ENCODE measurements at regions not wholly inside any gene's neighbourhood (a gene's known extent, or its start where the extent isn't known, plus 50 kb on each side); places are given as distances from the start of the nearest gene placed in this dataset.

- intact Hi-C loops (cut with micrococcal nuclease) = no loop called here
- DNase-seq (no peak), ATAC-seq (no peak)
Measured at GRCh38 chr13:76131551-76131950, 495.4 kb downstream of the LMO7 start.

- no peak for DNase-seq
- intact Hi-C loops (cut with micrococcal nuclease) = no loop called here
- ATAC-seq = peak; percentile 47
Measured at GRCh38 chr13:76129305-76130000, 493.3 kb downstream of the LMO7 start.

- ATAC-seq (no peak), DNase-seq (no peak)
- intact Hi-C loops (cut with micrococcal nuclease) = no loop called here
Measured at GRCh38 chr13:76127922-76128321, 491.8 kb downstream of the LMO7 start.

- no peak for ATAC-seq
- intact Hi-C loops (cut with micrococcal nuclease) = no loop called here
Measured at GRCh38 chr13:76123548-76123947, 487.4 kb downstream of the LMO7 start.

GRCh38 chr13:76116751-76117360, 480.7 kb downstream of the LMO7 start:
- intact Hi-C loops (cut with micrococcal nuclease) = no loop called here
- DNase-seq = no peak
- no peak for ATAC-seq

More at GRCh38 chr13:76123548-76123947, 487.4 kb downstream of the LMO7 start:
- no peak for DNase-seq

- no peak for DNase-seq
- ATAC-seq = no peak
- intact Hi-C loops (cut with micrococcal nuclease) = no loop called here
Measured at GRCh38 chr13:76106763-76107162, 470.6 kb downstream of the LMO7 start.

GRCh38 chr13:76094645-76095044, 458.5 kb downstream of the LMO7 start:
- DNase-seq (no peak), ATAC-seq (no peak)
- intact Hi-C loops (cut with micrococcal nuclease) = no loop called here

- DNase-seq (no peak), ATAC-seq (no peak)
- intact Hi-C loops (cut with micrococcal nuclease) = no loop called here
Measured at GRCh38 chr13:76091076-76091475, 454.9 kb downstream of the LMO7 start.

- ATAC-seq = no peak
- intact Hi-C loops (cut with micrococcal nuclease) = no loop called here
Measured at GRCh38 chr13:76086729-76087128, 450.6 kb downstream of the LMO7 start.

GRCh38 chr13:76067850-76068249, 431.7 kb downstream of the LMO7 start:
- ATAC-seq (no peak), DNase-seq (no peak)
- intact Hi-C loops (cut with micrococcal nuclease) = no loop called here

More at GRCh38 chr13:76086729-76087128, 450.6 kb downstream of the LMO7 start:
- DNase-seq = no peak

- DNase-seq (no peak), ATAC-seq (no peak)
- intact Hi-C loops (cut with micrococcal nuclease) = no loop called here
Measured at GRCh38 chr13:76053181-76053580, 417.1 kb downstream of the LMO7 start.

GRCh38 chr13:76049376-76049746, 413.2 kb downstream of the LMO7 start:
- no peak for DNase-seq
- intact Hi-C loops (cut with micrococcal nuclease) = no loop called here
- no peak for ATAC-seq

GRCh38 chr13:76048675-76049375, 412.7 kb downstream of the LMO7 start:
- intact Hi-C loops (cut with micrococcal nuclease) = no loop called here
- peak; percentile 53 for ATAC-seq

GRCh38 chr13:76048131-76048530, 412.0 kb downstream of the LMO7 start:
- DNase-seq = no peak
- intact Hi-C loops (cut with micrococcal nuclease) = no loop called here
- peak; percentile 35 for ATAC-seq

More at GRCh38 chr13:76048675-76049375, 412.7 kb downstream of the LMO7 start:
- DNase-seq = no peak

GRCh38 chr13:76043874-76044273, 407.7 kb downstream of the LMO7 start:
- intact Hi-C loops (cut with micrococcal nuclease) = no loop called here
- ATAC-seq (no peak), DNase-seq (no peak)

GRCh38 chr13:76038920-76039716, 403.0 kb downstream of the LMO7 start:
- intact Hi-C loops (cut with micrococcal nuclease) = no loop called here
- DNase-seq (no peak), ATAC-seq (no peak)

- DNase-seq (no peak), ATAC-seq (no peak)
- intact Hi-C loops (cut with micrococcal nuclease) = no loop called here
Measured at GRCh38 chr13:76036176-76036575, 400.0 kb downstream of the LMO7 start.

- intact Hi-C loops (cut with micrococcal nuclease) = no loop called here
- ATAC-seq (no peak), DNase-seq (no peak)
Measured at GRCh38 chr13:76035711-76036110, 399.6 kb downstream of the LMO7 start.

GRCh38 chr13:76029706-76030105, 393.6 kb downstream of the LMO7 start:
- intact Hi-C loops (cut with micrococcal nuclease) = no loop called here
- no peak for ATAC-seq
- no peak for DNase-seq

GRCh38 chr13:76029088-76029487, 393.0 kb downstream of the LMO7 start:
- no peak for DNase-seq
- intact Hi-C loops (cut with micrococcal nuclease) = no loop called here
- ATAC-seq = no peak

Measured in left ventricle myocardium superior (tissue), 1 donor.